ENCODE measurements at regions not wholly inside any gene's neighbourhood (a gene's known extent, or its start where the extent isn't known, plus 50 kb on each side); places are given as distances from the start of the nearest gene placed in this dataset.

- TF ChIP-seq POLR2A (IDR thresholded peaks at IDR 0.05; ENCODE audit: low read depth, low read length) (no peak), POLR2AphosphoS5 (IDR thresholded peaks at IDR 0.05; ENCODE audit: low read depth, low read length) (no peak)
These were observed 154.3 kb upstream of the C14orf180 start for GRCh38 chr14:104425171-104425681.

Data from GM12892 (cell line).